H1 (cell line): ENCODE measurements at regions not wholly inside any gene's neighbourhood (a gene's known extent, or its start where the extent isn't known, plus 50 kb on each side); places are given as distances from the start of the nearest gene placed in this dataset.

Experiments
- BACH1 ChIP-seq: IDR thresholded peaks from 2 replicates; pipeline ENCODE4 v1.6.1; 2012; ENCODE audit warnings: low read length, improper control_type of control experiment
- EP300 ChIP-seq, 2 experiments: IDR thresholded peaks; 1 replicate in 1 of 2; 2 replicates in 1 of 2; pipeline ENCODE4 v1.6.1; 2011 to 2012; ENCODE audit warnings: low read depth in 2 of 2, low read length in 2 of 2, mild to moderate bottlenecking in 2 of 2, borderline replicate concordance in 1 of 2, inconsistent platforms in 1 of 2, moderate library complexity in 1 of 2
- FOSL1 ChIP-seq: IDR thresholded peaks from 2 replicates; pipeline ENCODE4 v1.6.1; 2011; ENCODE audit warnings: mild to moderate bottlenecking, low read depth, low read length, moderate library complexity; ENCODE audit not compliant: insufficient read depth
- HDAC2 ChIP-seq, 2 experiments: fragments of 300-600 bp in 1 of 2; sonication (generic) in 1 of 2; IDR thresholded peaks; 2 replicates each; pipeline ENCODE4 v1.6.1; 2011 to 2012; ENCODE audit warnings: low read depth in 2 of 2, low read length in 2 of 2, mild to moderate bottlenecking in 2 of 2, moderate library complexity in 2 of 2, borderline replicate concordance in 1 of 2, inconsistent platforms in 1 of 2
- NANOG ChIP-seq: IDR thresholded peaks from 2 replicates; pipeline ENCODE4 v1.6.1; 2011; ENCODE audit warnings: low read length, low read depth, mild to moderate bottlenecking, inconsistent platforms; ENCODE audit not compliant: insufficient read depth, poor library complexity, severe bottlenecking
- POLR2AphosphoS5 ChIP-seq: IDR thresholded peaks from 2 replicates; pipeline ENCODE4 v1.6.1; 2011; ENCODE audit warnings: low read depth, low read length
- TAF7 ChIP-seq: optimal IDR thresholded peaks from 2 replicates; pipeline ENCODE3; 2011; ENCODE audit warnings: low read depth, mild to moderate bottlenecking, inconsistent platforms, low read length, moderate library complexity, borderline replicate concordance
- TEAD4 ChIP-seq: IDR thresholded peaks from 2 replicates; pipeline ENCODE4 v1.6.1; 2012; ENCODE audit warnings: low read depth, low read length, inconsistent platforms, mixed read lengths
- TF ChIP-seq, protein P1 (sequence below): fragments of 300-600 bp; sonication (generic); IDR thresholded peaks from 2 replicates; pipeline ENCODE4 v1.7.1; 2012; ENCODE audit warnings: low read length, moderate library complexity, mild to moderate bottlenecking, inconsistent platforms; ENCODE audit not compliant: insufficient replicate concordance

DNA sequence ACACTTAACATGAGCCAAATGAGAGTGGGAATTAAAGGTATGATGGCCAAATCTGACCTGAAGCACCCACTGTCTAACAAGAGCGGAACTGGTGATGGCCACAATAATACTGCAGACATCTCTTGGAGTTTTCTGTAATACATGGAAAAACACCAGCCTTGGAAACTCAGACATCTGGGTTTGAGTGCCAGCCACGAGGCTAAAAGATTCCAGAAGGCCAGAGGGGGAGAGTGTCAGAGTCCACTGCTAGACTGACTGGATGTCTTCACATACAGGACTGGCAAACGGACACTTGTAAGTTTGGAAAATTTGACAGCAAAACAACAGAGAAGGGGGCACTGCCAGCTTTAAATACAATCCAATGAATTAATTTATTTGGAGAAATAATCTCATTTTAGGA is 175.1 kb downstream of the ADSS2 start (continued):
- TF ChIP-seq, protein P1, sequence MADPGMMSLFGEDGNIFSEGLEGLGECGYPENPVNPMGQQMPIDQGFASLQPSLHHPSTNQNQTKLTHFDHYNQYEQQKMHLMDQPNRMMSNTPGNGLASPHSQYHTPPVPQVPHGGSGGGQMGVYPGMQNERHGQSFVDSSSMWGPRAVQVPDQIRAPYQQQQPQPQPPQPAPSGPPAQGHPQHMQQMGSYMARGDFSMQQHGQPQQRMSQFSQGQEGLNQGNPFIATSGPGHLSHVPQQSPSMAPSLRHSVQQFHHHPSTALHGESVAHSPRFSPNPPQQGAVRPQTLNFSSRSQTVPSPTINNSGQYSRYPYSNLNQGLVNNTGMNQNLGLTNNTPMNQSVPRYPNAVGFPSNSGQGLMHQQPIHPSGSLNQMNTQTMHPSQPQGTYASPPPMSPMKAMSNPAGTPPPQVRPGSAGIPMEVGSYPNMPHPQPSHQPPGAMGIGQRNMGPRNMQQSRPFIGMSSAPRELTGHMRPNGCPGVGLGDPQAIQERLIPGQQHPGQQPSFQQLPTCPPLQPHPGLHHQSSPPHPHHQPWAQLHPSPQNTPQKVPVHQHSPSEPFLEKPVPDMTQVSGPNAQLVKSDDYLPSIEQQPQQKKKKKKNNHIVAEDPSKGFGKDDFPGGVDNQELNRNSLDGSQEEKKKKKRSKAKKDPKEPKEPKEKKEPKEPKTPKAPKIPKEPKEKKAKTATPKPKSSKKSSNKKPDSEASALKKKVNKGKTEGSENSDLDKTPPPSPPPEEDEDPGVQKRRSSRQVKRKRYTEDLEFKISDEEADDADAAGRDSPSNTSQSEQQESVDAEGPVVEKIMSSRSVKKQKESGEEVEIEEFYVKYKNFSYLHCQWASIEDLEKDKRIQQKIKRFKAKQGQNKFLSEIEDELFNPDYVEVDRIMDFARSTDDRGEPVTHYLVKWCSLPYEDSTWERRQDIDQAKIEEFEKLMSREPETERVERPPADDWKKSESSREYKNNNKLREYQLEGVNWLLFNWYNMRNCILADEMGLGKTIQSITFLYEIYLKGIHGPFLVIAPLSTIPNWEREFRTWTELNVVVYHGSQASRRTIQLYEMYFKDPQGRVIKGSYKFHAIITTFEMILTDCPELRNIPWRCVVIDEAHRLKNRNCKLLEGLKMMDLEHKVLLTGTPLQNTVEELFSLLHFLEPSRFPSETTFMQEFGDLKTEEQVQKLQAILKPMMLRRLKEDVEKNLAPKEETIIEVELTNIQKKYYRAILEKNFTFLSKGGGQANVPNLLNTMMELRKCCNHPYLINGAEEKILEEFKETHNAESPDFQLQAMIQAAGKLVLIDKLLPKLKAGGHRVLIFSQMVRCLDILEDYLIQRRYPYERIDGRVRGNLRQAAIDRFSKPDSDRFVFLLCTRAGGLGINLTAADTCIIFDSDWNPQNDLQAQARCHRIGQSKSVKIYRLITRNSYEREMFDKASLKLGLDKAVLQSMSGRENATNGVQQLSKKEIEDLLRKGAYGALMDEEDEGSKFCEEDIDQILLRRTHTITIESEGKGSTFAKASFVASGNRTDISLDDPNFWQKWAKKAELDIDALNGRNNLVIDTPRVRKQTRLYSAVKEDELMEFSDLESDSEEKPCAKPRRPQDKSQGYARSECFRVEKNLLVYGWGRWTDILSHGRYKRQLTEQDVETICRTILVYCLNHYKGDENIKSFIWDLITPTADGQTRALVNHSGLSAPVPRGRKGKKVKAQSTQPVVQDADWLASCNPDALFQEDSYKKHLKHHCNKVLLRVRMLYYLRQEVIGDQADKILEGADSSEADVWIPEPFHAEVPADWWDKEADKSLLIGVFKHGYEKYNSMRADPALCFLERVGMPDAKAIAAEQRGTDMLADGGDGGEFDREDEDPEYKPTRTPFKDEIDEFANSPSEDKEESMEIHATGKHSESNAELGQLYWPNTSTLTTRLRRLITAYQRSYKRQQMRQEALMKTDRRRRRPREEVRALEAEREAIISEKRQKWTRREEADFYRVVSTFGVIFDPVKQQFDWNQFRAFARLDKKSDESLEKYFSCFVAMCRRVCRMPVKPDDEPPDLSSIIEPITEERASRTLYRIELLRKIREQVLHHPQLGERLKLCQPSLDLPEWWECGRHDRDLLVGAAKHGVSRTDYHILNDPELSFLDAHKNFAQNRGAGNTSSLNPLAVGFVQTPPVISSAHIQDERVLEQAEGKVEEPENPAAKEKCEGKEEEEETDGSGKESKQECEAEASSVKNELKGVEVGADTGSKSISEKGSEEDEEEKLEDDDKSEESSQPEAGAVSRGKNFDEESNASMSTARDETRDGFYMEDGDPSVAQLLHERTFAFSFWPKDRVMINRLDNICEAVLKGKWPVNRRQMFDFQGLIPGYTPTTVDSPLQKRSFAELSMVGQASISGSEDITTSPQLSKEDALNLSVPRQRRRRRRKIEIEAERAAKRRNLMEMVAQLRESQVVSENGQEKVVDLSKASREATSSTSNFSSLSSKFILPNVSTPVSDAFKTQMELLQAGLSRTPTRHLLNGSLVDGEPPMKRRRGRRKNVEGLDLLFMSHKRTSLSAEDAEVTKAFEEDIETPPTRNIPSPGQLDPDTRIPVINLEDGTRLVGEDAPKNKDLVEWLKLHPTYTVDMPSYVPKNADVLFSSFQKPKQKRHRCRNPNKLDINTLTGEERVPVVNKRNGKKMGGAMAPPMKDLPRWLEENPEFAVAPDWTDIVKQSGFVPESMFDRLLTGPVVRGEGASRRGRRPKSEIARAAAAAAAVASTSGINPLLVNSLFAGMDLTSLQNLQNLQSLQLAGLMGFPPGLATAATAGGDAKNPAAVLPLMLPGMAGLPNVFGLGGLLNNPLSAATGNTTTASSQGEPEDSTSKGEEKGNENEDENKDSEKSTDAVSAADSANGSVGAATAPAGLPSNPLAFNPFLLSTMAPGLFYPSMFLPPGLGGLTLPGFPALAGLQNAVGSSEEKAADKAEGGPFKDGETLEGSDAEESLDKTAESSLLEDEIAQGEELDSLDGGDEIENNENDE, result no peak
- TF ChIP-seq HDAC2 (IDR thresholded peaks at IDR 0.05; ENCODE audit: borderline replicate concordance in 1 of 2, low read depth in 2 of 2, low read length in 2 of 2) (no peak), POLR2AphosphoS5 (no peak), TAF7 (no peak), FOSL1 (no peak), NANOG (no peak), TEAD4 (no peak), BACH1 (no peak), EP300 (IDR thresholded peaks at IDR 0.05; ENCODE audit: borderline replicate concordance in 1 of 2, low read depth in 2 of 2, low read length in 2 of 2) (no peak)
